ENCODE measurements at regions not wholly inside any gene's neighbourhood (a gene's known extent, or its start where the extent isn't known, plus 50 kb on each side); places are given as distances from the start of the nearest gene placed in this dataset.

GRCh38 chrX:35090801-35091200 is 148.2 kb downstream of the FAM47B start:
- Histone ChIP-seq H3K36me3 (no peaks in the 10 kb centered on the region), H3K27ac (no peak overlapping the region), H3K27me3 (no peaks in the 10 kb centered on the region), H3K4me1 (no peaks in the 10 kb centered on the region), H3K9me3 (peaks cover 0 to 6% (median 0%) of the 10 kb centered on the region in 4 donors), H3K4me3 (no peak overlapping the region)
- DNase-seq (no peak), ATAC-seq (ENCODE audit: low FRiP score in 2 of 2) (no peak)
- TF ChIP-seq POLR2AphosphoS5 (IDR thresholded peaks at IDR 0.05): no peak
- no peak for TF ChIP-seq CTCF (IDR thresholded peaks at IDR 0.05)
- TF ChIP-seq POLR2A (IDR thresholded peaks at IDR 0.05): no peak
- TF ChIP-seq EP300 (IDR thresholded peaks at IDR 0.05): no peak

GRCh38 chrX:35098419-35098818 is 155.8 kb downstream of the FAM47B start:
- TF ChIP-seq EP300 (IDR thresholded peaks at IDR 0.05) (no peak), CTCF (IDR thresholded peaks at IDR 0.05) (no peak), POLR2A (IDR thresholded peaks at IDR 0.05) (no peak), POLR2AphosphoS5 (IDR thresholded peaks at IDR 0.05) (no peak)
- Histone ChIP-seq H3K4me3 (no peak overlapping the region), H3K36me3 (no peaks in the 10 kb centered on the region), H3K9me3 (no peaks in the 10 kb centered on the region), H3K4me1 (no peaks in the 10 kb centered on the region), H3K27me3 (no peaks in the 10 kb centered on the region), H3K27ac (no peak overlapping the region)
- no peak for ATAC-seq (ENCODE audit: low FRiP score in 2 of 2)
- DNase-seq: no peak

- no peak overlapping the region for H3K4me3 ChIP-seq
- 92 to 96% methylated on average over 1 of the region's 1 CpG for WGBS, 2 donors
- no peak overlapping the region for H3K27ac ChIP-seq
- TF ChIP-seq EP300 (IDR thresholded peaks at IDR 0.05) (no peak), POLR2A (IDR thresholded peaks at IDR 0.05) (no peak), CTCF (IDR thresholded peaks at IDR 0.05) (no peak), POLR2AphosphoS5 (IDR thresholded peaks at IDR 0.05) (no peak)
- no peaks in the 10 kb centered on the region for H3K4me1 ChIP-seq
- no peaks in the 10 kb centered on the region for H3K9me3 ChIP-seq
- H3K36me3 ChIP-seq: no peaks in the 10 kb centered on the region
- ATAC-seq (ENCODE audit: low FRiP score in 2 of 2) (no peak), DNase-seq (no peak)
- H3K27me3 ChIP-seq: no peaks in the 10 kb centered on the region
Observed at GRCh38 chrX:35101901-35102300, 159.3 kb downstream of the FAM47B start.

- H3K27ac ChIP-seq: no peak overlapping the region
- no peaks in the 10 kb centered on the region for H3K9me3 ChIP-seq
- DNase-seq (no peak), ATAC-seq (ENCODE audit: low FRiP score in 2 of 2) (no peak)
- H3K27me3 ChIP-seq: no peaks in the 10 kb centered on the region
- H3K4me3 ChIP-seq: no peak overlapping the region
- H3K4me1 ChIP-seq: no peaks in the 10 kb centered on the region
- WGBS, 2 donors: 85 to 93% methylated on average over 3 of the region's 3 CpGs
- no peaks in the 10 kb centered on the region for H3K36me3 ChIP-seq
- TF ChIP-seq CTCF (IDR thresholded peaks at IDR 0.05) (no peak), EP300 (IDR thresholded peaks at IDR 0.05) (no peak), POLR2A (IDR thresholded peaks at IDR 0.05) (no peak)
Observed at GRCh38 chrX:35104626-35105025, 162.0 kb downstream of the FAM47B start.

GRCh38 chrX:35115205-35115604 is 172.6 kb downstream of the FAM47B start:
- H3K36me3 ChIP-seq: no peaks in the 10 kb centered on the region
- H3K27me3 ChIP-seq: no peaks in the 10 kb centered on the region
- H3K9me3 ChIP-seq: no peaks in the 10 kb centered on the region
- 62 to 95% methylated on average over 1 of the region's 1 CpG for WGBS, 2 donors
- TF ChIP-seq POLR2A (IDR thresholded peaks at IDR 0.05) (no peak), POLR2AphosphoS5 (IDR thresholded peaks at IDR 0.05) (no peak), CTCF (IDR thresholded peaks at IDR 0.05) (no peak), EP300 (IDR thresholded peaks at IDR 0.05) (no peak)
- no peak overlapping the region for H3K4me3 ChIP-seq
- ATAC-seq (ENCODE audit: low FRiP score in 2 of 2) (no peak), DNase-seq (no peak)
- H3K4me1 ChIP-seq: no peaks in the 10 kb centered on the region
- H3K27ac ChIP-seq: no peak overlapping the region

Measured in upper lobe of left lung (tissue), 6 donors.